PC-3 (cell line): ENCODE measurements at regions not wholly inside any gene's neighbourhood (a gene's known extent, or its start where the extent isn't known, plus 50 kb on each side); places are given as distances from the start of the nearest gene placed in this dataset.

ENCODE experiments used
- EZH2 ChIP-seq: fragments of 300-600 bp; sonication (generic); IDR thresholded peaks from one replicate; pipeline ENCODE4 v1.6.1; 2017; ENCODE audit warnings: antibody characterized with exemption, mild to moderate bottlenecking, low read length; ENCODE audit not compliant: unreplicated experiment
- EZH2phosphoT487 ChIP-seq: fragments of 300-600 bp; sonication (generic); IDR thresholded peaks from 2 replicates; pipeline ENCODE4 v1.6.1; 2018; ENCODE audit warnings: mild to moderate bottlenecking, antibody characterized with exemption, low read length, borderline replicate concordance
- TF ChIP-seq, protein P1 (sequence below): fragments of 300-600 bp; sonication (generic); conservative IDR thresholded peaks from 2 replicates; pipeline ENCODE4 v1.5.1; 2017; ENCODE audit warnings: antibody characterized with exemption, low read depth, mild to moderate bottlenecking, low read length

- TF ChIP-seq EZH2 (no peak), EZH2phosphoT487 (no peak)
- TF ChIP-seq, protein P1, sequence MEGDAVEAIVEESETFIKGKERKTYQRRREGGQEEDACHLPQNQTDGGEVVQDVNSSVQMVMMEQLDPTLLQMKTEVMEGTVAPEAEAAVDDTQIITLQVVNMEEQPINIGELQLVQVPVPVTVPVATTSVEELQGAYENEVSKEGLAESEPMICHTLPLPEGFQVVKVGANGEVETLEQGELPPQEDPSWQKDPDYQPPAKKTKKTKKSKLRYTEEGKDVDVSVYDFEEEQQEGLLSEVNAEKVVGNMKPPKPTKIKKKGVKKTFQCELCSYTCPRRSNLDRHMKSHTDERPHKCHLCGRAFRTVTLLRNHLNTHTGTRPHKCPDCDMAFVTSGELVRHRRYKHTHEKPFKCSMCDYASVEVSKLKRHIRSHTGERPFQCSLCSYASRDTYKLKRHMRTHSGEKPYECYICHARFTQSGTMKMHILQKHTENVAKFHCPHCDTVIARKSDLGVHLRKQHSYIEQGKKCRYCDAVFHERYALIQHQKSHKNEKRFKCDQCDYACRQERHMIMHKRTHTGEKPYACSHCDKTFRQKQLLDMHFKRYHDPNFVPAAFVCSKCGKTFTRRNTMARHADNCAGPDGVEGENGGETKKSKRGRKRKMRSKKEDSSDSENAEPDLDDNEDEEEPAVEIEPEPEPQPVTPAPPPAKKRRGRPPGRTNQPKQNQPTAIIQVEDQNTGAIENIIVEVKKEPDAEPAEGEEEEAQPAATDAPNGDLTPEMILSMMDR, result no peak
Observed at GRCh38 chr3:64294771-64295170, 69.5 kb upstream of the PRICKLE2 start.
